Thyroid gland (tissue), 4 donors: ENCODE measurements at regions not wholly inside any gene's neighbourhood (a gene's known extent, or its start where the extent isn't known, plus 50 kb on each side); places are given as distances from the start of the nearest gene placed in this dataset.
"Not testable (repeated sequence)": the region's sequence is repeated elsewhere in the genome, so short reads cannot be mapped to it uniquely, and the experiment has no call there.

Experiments used
- DNase-seq, 2 donors: peaks; one replicate each; pipeline ENCODE4 v3.0.0-alpha.2; 2019
- H3K27ac ChIP-seq, 3 donors: fragments of 200-600 bp; sonication (generic); 1 replicate in 2 of 3; 2 replicates in 1 of 3; pipeline ENCODE4 v1.5.1; 2016 to 2019; ENCODE audit warnings: mild to moderate bottlenecking in 1 of 3, moderate library complexity in 1 of 3
- H3K27me3 ChIP-seq: fragments of 200-600 bp; sonication (generic); one replicate; pipeline ENCODE4 v1.5.1; 2019
- H3K36me3 ChIP-seq, 2 donors: fragments of 200-600 bp; sonication (generic); one replicate each; pipeline ENCODE4 v1.5.1; 2016 to 2019
- H3K4me1 ChIP-seq, 2 donors: fragments of 200-600 bp; sonication (generic); one replicate each; pipeline ENCODE4 v1.5.1; 2017 to 2019
- H3K4me3 ChIP-seq, 3 donors: fragments of 200-600 bp; sonication (generic); replicated peaks in 1 of 3; 1 replicate in 2 of 3; 2 replicates in 1 of 3; pipeline ENCODE4 v1.5.1; 2016; ENCODE audit warnings: mild to moderate bottlenecking in 1 of 3
- H3K9me3 ChIP-seq: fragments of 200-600 bp; sonication (generic); one replicate; pipeline ENCODE4 v1.5.1; 2017
- WGBS, 2 donors: methylation state at CpG; one replicate each; pipeline ENCODE4 v1.1.5; 2017; 5-methylcytosine and 5-hydroxymethylcytosine counted together
- intact Hi-C: fragments of 100-400 bp; cut with DNase I; formaldehyde crosslinking; loops from one replicate; pipeline ENCODE4 v1.15.1; 2023

DNA sequence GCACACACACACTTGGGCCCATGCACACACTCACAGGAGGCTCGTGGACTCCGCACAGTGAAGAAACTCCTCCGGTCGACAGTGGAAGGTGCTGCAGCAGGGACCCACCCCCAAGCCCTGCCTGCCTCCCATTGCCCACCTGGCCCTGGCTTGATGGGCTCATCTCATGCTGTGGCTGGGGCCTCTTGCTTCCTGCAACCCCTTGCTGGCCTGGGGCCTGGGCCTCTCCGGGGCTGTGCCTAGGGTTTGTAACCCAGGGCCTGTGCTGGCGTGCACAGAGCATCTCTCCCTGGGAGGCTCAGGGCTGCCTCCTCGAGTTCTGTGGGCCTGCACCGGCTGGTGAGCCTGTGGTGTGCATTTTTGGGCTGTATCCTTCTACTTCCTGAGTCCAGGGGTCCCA lies 524.0 kb downstream of the GOLGA6L6 start:
- H3K27me3 ChIP-seq, DNase-seq, H3K36me3 ChIP-seq, intact Hi-C loops, H3K4me1 ChIP-seq, H3K27ac ChIP-seq, H3K4me3 ChIP-seq, H3K9me3 ChIP-seq: not testable (repeated sequence)
- no CpG with 5 or more reads among the region's 8 CpGs for WGBS, 2 donors

DNA sequence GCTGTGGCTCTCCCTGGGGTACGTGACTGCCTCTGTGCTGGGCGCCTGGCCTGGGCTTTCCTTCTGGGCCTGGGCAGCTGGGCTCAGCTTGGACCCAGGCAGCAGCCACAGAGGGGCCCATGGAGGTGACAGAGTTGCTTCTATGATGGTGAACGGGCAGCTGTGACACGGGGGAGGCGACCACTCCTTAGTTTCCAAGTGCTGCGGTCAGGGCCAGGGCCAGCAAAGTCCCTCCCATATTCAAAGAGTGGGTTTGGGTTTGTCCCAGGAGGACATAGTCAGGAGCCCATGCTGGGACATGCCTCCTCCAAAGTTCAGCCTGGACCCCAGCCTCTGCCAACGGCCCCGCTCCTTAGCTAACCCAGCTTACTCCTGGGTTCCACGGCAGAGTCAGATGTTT lies 524.7 kb downstream of the GOLGA6L6 start:
- DNase-seq, H3K27me3 ChIP-seq, H3K27ac ChIP-seq, H3K4me1 ChIP-seq, intact Hi-C loops, H3K4me3 ChIP-seq, H3K36me3 ChIP-seq, H3K9me3 ChIP-seq: not testable (repeated sequence)
- 100% methylated on average over 1 of the region's 9 CpGs; no CpG with 5 or more reads in 1 of the 2 donors for WGBS, 2 donors

DNA sequence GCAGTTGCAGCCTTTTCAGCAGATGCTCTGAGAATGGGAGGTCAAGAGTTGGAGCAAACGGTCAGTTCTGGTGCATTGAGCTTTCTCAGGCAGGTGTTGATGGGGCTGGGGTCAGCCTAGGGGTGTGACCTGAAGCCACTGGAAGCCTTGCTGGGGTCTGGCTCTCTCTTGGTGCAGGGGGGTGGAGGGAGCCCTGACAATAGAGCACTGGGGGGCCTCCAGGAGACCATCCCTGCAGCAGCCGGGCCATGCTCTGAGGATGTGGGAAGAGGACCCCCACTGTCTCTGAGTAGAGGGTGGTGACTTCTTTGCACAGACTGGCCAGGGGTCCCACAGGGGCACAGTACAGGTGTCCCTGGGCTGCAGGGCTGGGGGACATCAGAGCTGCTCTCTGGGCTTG lies 528.8 kb downstream of the GOLGA6L6 start:
- H3K4me3 ChIP-seq, H3K27me3 ChIP-seq, H3K4me1 ChIP-seq, H3K36me3 ChIP-seq, intact Hi-C loops, DNase-seq, H3K27ac ChIP-seq, H3K9me3 ChIP-seq: not testable (repeated sequence)
- 43 to 100% methylated on average over 1 of the region's 2 CpGs for WGBS, 2 donors

DNA sequence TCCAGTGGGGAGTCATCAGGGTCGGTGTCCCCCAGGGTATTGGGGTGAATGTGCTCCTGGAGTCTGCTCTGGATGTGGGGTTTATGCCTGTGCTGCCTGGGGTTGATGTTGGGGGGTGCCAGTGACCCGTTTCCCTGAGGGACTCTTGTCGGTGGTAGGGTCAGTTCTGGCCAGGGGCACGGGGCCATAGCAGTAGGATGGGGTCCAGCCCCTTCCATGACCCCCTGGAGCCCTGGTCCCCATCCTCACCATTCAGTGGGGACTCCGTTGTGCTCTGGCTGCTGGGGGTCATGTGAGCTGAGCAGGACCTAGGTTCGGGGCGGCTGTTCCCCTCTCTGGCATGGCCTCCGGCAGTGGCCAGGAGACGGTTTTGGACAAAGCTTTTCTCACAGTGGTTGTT lies 530.8 kb downstream of the GOLGA6L6 start:
- H3K4me1 ChIP-seq, H3K9me3 ChIP-seq, H3K27me3 ChIP-seq, intact Hi-C loops, H3K27ac ChIP-seq, H3K4me3 ChIP-seq, DNase-seq, H3K36me3 ChIP-seq: not testable (repeated sequence)
- WGBS, 2 donors, result 60 to 76% methylated on average over 1 to 4 of the region's 9 CpGs

DNA sequence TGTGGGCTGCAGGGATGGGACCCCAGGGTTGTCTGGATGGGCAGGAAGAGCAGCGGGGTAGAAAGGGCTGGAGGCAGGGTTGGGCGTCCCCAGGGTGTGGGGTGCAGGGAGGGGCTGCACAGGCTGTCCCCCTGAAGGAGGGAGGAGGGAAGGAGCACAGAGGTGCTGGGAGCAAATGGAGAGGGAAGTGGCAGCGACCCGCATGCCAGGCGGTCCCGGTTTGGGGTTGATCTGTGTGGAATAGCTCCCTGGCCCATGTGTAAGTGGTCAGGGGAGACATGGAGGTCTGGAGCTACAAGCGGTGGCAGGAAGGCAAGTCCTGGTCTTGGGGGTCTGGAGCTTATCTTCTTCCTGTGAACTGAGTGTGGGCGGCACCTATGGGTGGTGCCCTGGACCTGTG lies 532.0 kb downstream of the GOLGA6L6 start:
- H3K4me3 ChIP-seq, H3K4me1 ChIP-seq, H3K9me3 ChIP-seq, intact Hi-C loops, H3K27ac ChIP-seq, H3K36me3 ChIP-seq, H3K27me3 ChIP-seq, DNase-seq: not testable (repeated sequence)
- no CpG with 5 or more reads among the region's 8 CpGs for WGBS, 2 donors

DNA sequence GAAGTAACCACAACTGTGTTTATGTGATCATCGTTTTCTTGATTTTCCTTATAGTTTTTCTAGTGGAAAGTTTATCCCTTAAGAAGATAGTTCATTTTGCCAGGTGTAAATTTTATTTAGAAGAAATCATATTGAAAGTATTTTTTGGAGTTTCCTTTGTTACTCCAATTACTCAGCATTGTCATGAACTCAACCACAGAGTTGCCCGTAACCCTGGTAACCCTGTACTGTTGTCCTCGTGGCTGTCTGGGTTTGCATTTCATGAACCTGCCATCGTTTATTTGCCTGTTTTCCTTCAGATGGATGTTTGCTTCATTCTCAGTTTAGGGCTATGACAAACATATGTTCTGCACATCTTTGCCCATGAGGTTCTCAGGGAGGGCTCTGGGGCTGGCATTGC lies 534.3 kb downstream of the GOLGA6L6 start:
- H3K36me3 ChIP-seq, DNase-seq, H3K4me3 ChIP-seq, H3K4me1 ChIP-seq, H3K27ac ChIP-seq, intact Hi-C loops, H3K9me3 ChIP-seq, H3K27me3 ChIP-seq: not testable (repeated sequence)
- 47 to 57% methylated on average over 3 to 4 of the region's 4 CpGs for WGBS, 2 donors

DNA sequence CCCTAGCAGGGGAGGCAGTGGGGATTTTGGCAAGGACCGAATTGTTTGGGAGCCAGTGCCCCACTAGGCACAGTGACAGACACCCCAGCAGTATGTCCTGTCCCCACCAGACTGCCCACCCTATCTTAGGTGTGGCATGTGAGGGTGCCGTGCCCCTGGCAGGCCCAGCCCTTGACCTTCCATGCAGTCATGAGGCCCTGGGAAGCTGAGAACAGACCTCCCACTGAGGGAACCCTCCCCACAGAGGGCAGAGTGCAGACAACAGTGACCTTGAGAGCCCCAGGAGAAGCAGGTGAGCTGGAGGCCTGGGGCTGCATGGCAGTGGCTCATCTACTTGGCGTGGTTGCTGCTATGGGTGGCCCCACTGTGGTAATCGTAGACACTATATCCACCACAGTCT lies 538.1 kb downstream of the GOLGA6L6 start:
- H3K4me3 ChIP-seq, H3K27me3 ChIP-seq, H3K27ac ChIP-seq, H3K4me1 ChIP-seq, intact Hi-C loops, H3K36me3 ChIP-seq, H3K9me3 ChIP-seq, DNase-seq: not testable (repeated sequence)
- WGBS, 2 donors, result 93% methylated on average over 3 of the region's 4 CpGs; no CpG with 5 or more reads in 1 of the 2 donors

DNA sequence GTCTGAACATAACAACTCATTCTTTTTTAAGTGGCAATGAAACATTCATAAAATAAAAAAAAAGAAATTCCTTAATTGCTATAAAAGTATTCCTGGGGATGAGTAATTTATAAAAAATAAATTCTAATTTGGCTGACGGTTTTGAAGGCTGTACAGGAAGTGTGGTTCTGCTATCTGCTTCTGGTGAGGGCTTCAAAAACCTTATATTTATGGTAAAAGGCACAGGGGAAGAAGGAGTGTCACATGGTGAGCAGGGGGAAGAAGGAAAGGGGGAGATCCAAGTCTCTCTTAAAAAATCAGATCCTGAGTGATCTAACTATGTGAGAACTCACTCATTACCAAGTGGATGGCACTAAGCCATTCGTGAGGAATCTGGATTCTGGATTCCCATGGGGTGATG lies 539.0 kb downstream of the GOLGA6L6 start:
- H3K9me3 ChIP-seq, H3K4me1 ChIP-seq, H3K27ac ChIP-seq, H3K4me3 ChIP-seq, intact Hi-C loops, DNase-seq, H3K27me3 ChIP-seq, H3K36me3 ChIP-seq: not testable (repeated sequence)
- WGBS, 2 donors, result 42 to 49% methylated on average over 1 of the region's 2 CpGs

DNA sequence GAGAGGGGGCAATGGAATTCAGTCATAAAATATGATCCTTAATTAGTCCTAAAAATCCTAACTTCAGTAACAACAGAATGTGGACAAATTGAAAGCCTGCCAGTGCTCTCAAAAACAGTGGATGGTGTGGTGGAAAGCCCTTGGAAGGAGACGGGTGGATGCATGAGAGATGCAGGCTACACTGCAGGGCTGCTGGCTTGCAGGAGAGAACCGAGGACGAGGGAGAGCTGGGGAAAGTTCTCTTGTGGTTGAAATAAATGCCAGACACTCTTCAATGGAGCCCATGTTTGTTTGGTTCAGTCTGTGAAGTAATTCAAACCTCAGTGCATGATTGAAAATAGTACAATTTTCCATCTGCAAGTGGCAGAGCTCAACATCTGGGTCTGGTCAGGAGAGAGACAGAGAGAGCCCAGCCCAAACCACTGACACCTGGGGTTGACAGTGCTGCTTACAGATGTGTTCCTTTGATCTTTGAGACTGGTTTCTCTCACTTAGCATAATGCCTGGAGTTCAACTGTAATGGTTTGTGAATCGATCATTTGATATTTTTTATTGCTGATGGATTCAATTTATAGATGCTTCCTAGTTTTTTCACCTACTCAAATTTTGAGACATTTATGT lies 544.9 kb downstream of the GOLGA6L6 start:
- DNase-seq, H3K27me3 ChIP-seq: not testable (repeated sequence)

DNA sequence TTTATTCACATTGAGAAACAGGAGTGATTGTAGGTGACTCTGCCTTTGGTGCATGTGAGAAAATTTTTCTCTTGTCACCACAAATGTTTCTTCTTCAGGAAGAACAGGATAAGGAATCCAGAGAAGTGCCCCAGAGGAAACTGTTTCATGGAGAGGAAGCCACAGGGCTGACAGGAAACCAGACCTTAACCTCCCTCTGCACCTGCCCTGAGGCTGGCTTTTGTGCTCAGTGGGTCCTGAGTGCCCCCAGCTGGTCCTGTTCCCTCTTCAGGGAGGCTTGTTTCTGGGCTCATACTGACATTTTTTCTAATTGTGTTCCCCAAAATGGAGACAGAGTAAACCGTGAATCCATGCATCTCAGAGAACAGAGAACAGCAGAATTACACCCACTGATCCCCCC lies 546.3 kb downstream of the GOLGA6L6 start:
- H3K36me3 ChIP-seq, H3K9me3 ChIP-seq, H3K27ac ChIP-seq, intact Hi-C loops, H3K27me3 ChIP-seq, H3K4me3 ChIP-seq, H3K4me1 ChIP-seq, DNase-seq: not testable (repeated sequence)
- 47 to 50% methylated on average over 1 of the region's 1 CpG for WGBS, 2 donors

More for the DNA sequence above, 544.9 kb downstream of the GOLGA6L6 start:
- H3K4me3 ChIP-seq, H3K27ac ChIP-seq, H3K4me1 ChIP-seq, intact Hi-C loops, H3K36me3 ChIP-seq, H3K9me3 ChIP-seq: not testable (repeated sequence)
- 60% methylated on average over 3 to 4 of the region's 4 CpGs for WGBS, 2 donors
